Common myeloid progenitor, CD34-positive (primary cell): ENCODE measurements at regions not wholly inside any gene's neighbourhood (a gene's known extent, or its start where the extent isn't known, plus 50 kb on each side); places are given as distances from the start of the nearest gene placed in this dataset.

Source experiments
- CTCF ChIA-PET: fragments of 350-600 bp; sonication (Branson Sonifier 250); formaldehyde crosslinking; loops from one replicate; lab custom pipeline; 2021; ENCODE audit warnings: antibody characterized with exemption; lab: Charles Lee
- POLR2A ChIA-PET: fragments of 350-600 bp; sonication (Branson Sonifier 250); formaldehyde crosslinking; loops from one replicate; lab custom pipeline; 2021; ENCODE audit warnings: antibody characterized with exemption; lab: Charles Lee
- DNase-seq, 3 donors: peaks; one replicate each; pipeline versions ENCODE4 v3.0.0 to v3.0.0-alpha.2; 2013
- H3K27ac ChIP-seq, 2 experiments: 1 replicate in 1 of 2; 2 replicates in 1 of 2; pipeline ENCODE4 v1.7.0; 2013; ENCODE audit warnings: inconsistent platforms in 2 of 2, low read length in 2 of 2, mild to moderate bottlenecking in 2 of 2, low read depth in 1 of 2, moderate library complexity in 1 of 2; ENCODE audit not compliant: severe bottlenecking in 2 of 2, insufficient read depth in 1 of 2, poor library complexity in 1 of 2
- H3K27me3 ChIP-seq, 5 experiments: replicated peaks in 2 of 5; 1 replicate in 3 of 5; 2 replicates in 2 of 5; pipeline versions ENCODE4 v1.6.1 to v1.7.0; 2013; ENCODE audit warnings: low read length in 4 of 5, mild to moderate bottlenecking in 2 of 5, moderate library complexity in 2 of 5, inconsistent platforms in 1 of 5; ENCODE audit not compliant: insufficient read depth in 5 of 5, control insufficient read depth in 4 of 5
- H3K36me3 ChIP-seq, 4 experiments: 1 replicate in 2 of 4; 2 replicates in 2 of 4; pipeline versions ENCODE4 v1.6.1 to v1.7.0; 2013; ENCODE audit warnings: low read length in 3 of 4, control low read depth in 1 of 4, mild to moderate bottlenecking in 1 of 4; ENCODE audit not compliant: control insufficient read depth in 4 of 4, insufficient read depth in 4 of 4
- H3K4me1 ChIP-seq, 4 experiments: 1 replicate in 3 of 4; 2 replicates in 1 of 4; pipeline versions ENCODE4 v1.6.1 to v1.7.1; 2013; ENCODE audit warnings: low read length in 3 of 4, mild to moderate bottlenecking in 3 of 4, control low read depth in 1 of 4, inconsistent platforms in 1 of 4, moderate library complexity in 1 of 4; ENCODE audit not compliant: control insufficient read depth in 4 of 4, insufficient read depth in 4 of 4; ENCODE audit errors: control extremely low read depth in 1 of 4
- H3K4me3 ChIP-seq, 7 experiments: 1 replicate in 4 of 7; 2 replicates in 3 of 7; pipeline versions ENCODE4 v1.5.1 to v1.7.0; 2013; ENCODE audit warnings: mild to moderate bottlenecking in 7 of 7, low read length in 6 of 7, moderate library complexity in 6 of 7, inconsistent platforms in 2 of 7, low read depth in 2 of 7, control low read depth in 1 of 7; ENCODE audit not compliant: insufficient read depth in 4 of 7, control insufficient read depth in 1 of 7; ENCODE audit errors: extremely low read depth in 1 of 7
- H3K9me3 ChIP-seq, 5 experiments: 1 replicate in 4 of 5; 2 replicates in 1 of 5; pipeline versions ENCODE4 v1.6.1 to v1.7.1; 2013; ENCODE audit warnings: low read length in 4 of 5, mild to moderate bottlenecking in 2 of 5, inconsistent platforms in 1 of 5, low read depth in 1 of 5, moderate library complexity in 1 of 5; ENCODE audit not compliant: control insufficient read depth in 4 of 5, insufficient read depth in 2 of 5; ENCODE audit errors: control extremely low read depth in 1 of 5
- WGBS: methylation state at CpG from one replicate; pipeline ENCODE4 v1.1.5; 2013; ENCODE audit not compliant: insufficient coverage; 5-methylcytosine and 5-hydroxymethylcytosine counted together

DNA sequence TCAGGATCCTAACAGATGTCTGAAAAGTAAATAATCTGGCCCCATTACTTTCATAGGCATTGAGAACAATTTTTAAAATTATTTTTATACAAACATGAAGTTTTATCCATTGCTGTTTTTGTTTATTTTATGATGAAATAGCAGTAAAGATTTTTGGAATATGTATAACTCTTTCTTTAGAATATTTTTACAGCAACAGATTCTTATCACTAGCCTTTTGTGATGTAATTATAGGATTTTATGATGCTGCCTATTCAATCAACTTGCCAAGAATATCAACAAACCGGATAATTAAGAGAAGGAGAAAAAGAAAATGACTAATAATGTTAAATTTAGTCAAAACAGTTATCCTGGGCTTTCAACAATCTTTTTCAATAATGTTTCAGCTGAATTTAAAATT is 386.3 kb downstream of the ZIC1 start:
- no peak for DNase-seq
- Histone ChIP-seq H3K4me3 (no peak overlapping the region), H3K27me3 (no peaks in the 10 kb centered on the region), H3K27ac (no peak overlapping the region), H3K4me1 (no peaks in the 10 kb centered on the region), H3K9me3 (no peaks in the 10 kb centered on the region), H3K36me3 (no peaks in the 10 kb centered on the region)
- no CpG with 5 or more reads among the region's 1 CpG for WGBS
- CTCF ChIA-PET, result no interaction called here
- POLR2A ChIA-PET, result no interaction called here

DNA sequence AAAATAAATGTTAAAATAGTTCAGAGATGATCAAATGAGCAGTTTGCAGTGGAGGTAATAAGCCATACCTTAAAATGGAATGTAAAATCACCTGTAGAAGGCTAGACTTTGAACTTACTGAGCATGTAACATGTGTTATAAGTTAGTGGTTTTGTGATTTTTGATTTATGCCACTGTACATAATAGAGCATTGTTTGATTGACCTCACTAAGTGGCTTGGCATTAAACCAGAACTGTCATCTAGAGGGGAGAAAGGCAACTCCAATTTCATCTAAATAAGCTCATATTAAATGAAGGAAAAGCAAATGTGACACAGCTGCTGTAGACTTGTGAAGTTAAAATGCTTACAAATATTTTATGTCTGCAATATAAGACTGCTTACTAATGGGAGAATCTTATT is 387.9 kb downstream of the ZIC1 start:
- no peaks in the 10 kb centered on the region for H3K27me3 ChIP-seq
- DNase-seq, result no peak
- H3K36me3 ChIP-seq, result no peaks in the 10 kb centered on the region
- no peaks in the 10 kb centered on the region for H3K4me1 ChIP-seq
- no peaks in the 10 kb centered on the region for H3K9me3 ChIP-seq
- POLR2A ChIA-PET, result no interaction called here
- H3K4me3 ChIP-seq, result no peak overlapping the region
- H3K27ac ChIP-seq, result no peak overlapping the region
- CTCF ChIA-PET, result no interaction called here

DNA sequence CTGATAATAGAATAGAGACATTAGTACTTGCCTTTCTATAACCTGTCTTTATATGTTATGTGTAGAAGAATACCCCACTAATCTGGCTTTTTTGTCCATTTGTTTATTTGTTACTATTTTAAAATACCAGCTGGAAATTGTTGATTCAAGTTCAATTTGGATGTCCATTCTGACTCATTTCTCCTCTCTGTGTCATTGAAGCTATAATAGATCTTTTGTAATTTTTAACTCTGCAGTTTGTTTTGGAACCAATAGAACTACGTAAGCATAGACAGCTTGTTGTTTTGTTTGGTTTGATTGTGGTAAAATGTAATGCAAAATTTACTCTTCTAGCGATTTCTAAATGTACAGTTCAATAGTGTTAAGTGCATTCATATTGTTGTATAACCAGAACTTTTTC is 390.4 kb downstream of the ZIC1 start:
- H3K36me3 ChIP-seq, result no peaks in the 10 kb centered on the region
- H3K27ac ChIP-seq, result no peak overlapping the region
- no peak overlapping the region for H3K4me3 ChIP-seq
- CTCF ChIA-PET, result no interaction called here
- no peaks in the 10 kb centered on the region for H3K9me3 ChIP-seq
- WGBS, result 100% methylated on average over 1 of the region's 2 CpGs
- DNase-seq, result no peak
- POLR2A ChIA-PET, result no interaction called here
- no peaks in the 10 kb centered on the region for H3K27me3 ChIP-seq
- no peaks in the 10 kb centered on the region for H3K4me1 ChIP-seq

DNA sequence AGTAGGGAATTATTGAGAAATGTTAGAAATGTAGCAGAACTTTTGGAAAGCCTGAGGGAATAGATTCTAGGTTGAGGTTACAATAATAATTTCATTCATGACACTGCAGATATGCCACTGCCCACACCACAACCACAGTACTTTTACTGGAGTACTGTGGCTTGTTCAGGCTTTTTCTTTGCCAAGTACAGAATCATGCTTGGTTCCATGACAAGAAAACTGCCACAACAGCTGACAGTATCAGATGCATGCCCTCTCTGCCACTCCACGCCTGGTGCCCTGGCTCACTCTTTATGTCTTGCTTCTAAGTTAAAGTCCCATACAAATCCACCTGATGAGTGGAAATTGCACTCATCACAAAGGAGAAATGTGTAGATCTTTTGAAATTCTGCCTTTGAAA is 398.6 kb downstream of the ZIC1 start:
- Histone ChIP-seq H3K27ac (no peak overlapping the region), H3K27me3 (no peaks in the 10 kb centered on the region), H3K4me3 (no peak overlapping the region), H3K4me1 (no peaks in the 10 kb centered on the region), H3K36me3 (no peaks in the 10 kb centered on the region), H3K9me3 (no peaks in the 10 kb centered on the region)
- WGBS, result 88% methylated on average over 1 of the region's 1 CpG
- DNase-seq, result no peak
- POLR2A ChIA-PET, result no interaction called here
- CTCF ChIA-PET, result no interaction called here

DNA sequence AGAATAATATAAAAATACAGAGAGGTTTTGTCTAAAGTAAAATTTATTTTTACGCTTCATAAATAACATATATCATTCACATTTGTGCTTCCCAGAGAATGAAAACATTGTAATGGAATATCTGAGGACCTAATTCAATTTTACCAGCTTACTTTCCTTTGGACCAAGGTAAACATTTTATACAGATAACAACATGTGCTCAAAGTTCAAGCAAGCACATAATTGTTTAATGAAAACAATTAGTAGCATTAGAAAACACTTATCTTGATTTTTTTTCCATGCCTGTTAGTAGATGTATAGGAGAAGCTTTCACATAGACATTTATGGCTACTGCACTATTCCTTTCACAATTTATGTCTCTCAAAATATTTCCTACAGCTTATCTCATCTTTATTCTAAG is 400.0 kb downstream of the ZIC1 start:
- Histone ChIP-seq H3K9me3 (no peaks in the 10 kb centered on the region), H3K27me3 (no peaks in the 10 kb centered on the region), H3K36me3 (no peaks in the 10 kb centered on the region), H3K4me3 (no peak overlapping the region), H3K27ac (no peak overlapping the region), H3K4me1 (no peaks in the 10 kb centered on the region)
- no peak for DNase-seq
- no CpG with 5 or more reads among the region's 1 CpG for WGBS
- ChIA-PET CTCF (no interaction called here), POLR2A (no interaction called here)

DNA sequence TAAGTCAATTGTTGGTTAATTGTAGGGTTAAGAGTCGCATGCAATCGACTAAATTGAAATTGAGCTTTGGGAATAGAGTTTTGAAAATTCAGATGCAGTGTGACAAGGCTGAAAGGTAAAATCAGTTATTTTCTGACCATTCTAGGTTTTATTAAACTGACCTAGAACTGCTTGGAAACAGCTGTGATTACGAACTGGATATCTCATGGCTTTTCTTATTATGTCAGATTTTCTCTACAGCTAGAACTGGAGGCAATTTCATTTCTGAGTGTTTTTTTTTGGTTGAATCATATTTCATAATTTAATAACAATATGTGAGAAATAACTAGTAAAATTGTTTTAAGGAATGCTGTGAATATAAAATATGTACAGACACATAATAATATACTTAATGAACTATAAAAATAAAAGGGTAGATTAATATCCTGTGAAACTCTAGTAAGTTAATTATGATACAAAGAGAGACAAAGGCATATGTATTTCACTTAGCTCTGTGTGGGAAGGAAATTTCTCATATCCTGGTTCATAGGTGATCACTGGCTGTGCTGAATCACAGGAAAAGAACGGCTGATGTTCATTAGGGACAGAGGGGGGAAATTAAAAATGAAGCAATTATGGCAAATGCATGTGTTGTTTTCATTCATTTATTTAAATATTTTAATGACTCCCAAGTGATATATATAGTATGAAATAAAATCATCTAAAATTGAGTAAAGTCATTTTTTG is 403.2 kb downstream of the ZIC1 start:
- WGBS, result 100% methylated on average over 2 of the region's 4 CpGs

DNA sequence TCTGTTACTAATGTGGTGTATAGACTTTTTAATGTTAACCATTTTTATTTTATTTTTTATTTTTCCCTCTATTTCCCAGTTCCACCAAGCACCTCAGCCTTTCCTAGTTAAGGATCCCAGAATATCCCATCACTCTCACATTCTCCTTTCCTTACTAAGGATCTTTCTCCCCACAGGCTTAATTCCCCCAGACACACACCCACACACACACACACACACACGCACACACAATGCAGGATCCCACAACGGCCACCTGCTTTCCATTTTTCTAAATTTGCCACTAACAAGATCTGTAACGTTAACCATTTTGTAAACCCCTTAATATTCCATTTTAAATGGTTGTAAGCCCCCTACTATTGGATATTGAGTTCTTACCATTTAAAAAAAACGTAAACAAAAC is 404.1 kb downstream of the ZIC1 start:
- Histone ChIP-seq H3K4me1 (no peaks in the 10 kb centered on the region), H3K27me3 (no peaks in the 10 kb centered on the region), H3K27ac (no peak overlapping the region), H3K9me3 (no peaks in the 10 kb centered on the region), H3K4me3 (no peak overlapping the region), H3K36me3 (no peaks in the 10 kb centered on the region)
- ChIA-PET POLR2A (no interaction called here), CTCF (no interaction called here)
- no peak for DNase-seq
- WGBS, result 86% methylated on average over 1 of the region's 4 CpGs

More for the DNA sequence above, 403.2 kb downstream of the ZIC1 start:
- no peaks in the 10 kb centered on the region for H3K36me3 ChIP-seq
- no peaks in the 10 kb centered on the region for H3K9me3 ChIP-seq
- ChIA-PET CTCF (no interaction called here), POLR2A (interaction anchor here (0.6 kb wide), 1 partner anchor 882 kb away, joined by 4 read pairs; no protein-coding TSS in a partner anchor)
- no peaks in the 10 kb centered on the region for H3K27me3 ChIP-seq
- H3K4me1 ChIP-seq, result no peaks in the 10 kb centered on the region
- DNase-seq, result no peak
- no peak overlapping the region for H3K27ac ChIP-seq
- no peak overlapping the region for H3K4me3 ChIP-seq
